LNCAP (cell line): ENCODE measurements at regions not wholly inside any gene's neighbourhood (a gene's known extent, or its start where the extent isn't known, plus 50 kb on each side); places are given as distances from the start of the nearest gene placed in this dataset.
A peak's percentile ranks its signal among the peaks of the same experiment; 100 is the strongest.

Source experiments
- TF ChIP-seq, protein P1 (sequence below): fragments of 450-650 bp; IDR thresholded peaks from 2 replicates; pipeline ENCODE4 v1.5.1; 2017; ENCODE audit warnings: mild to moderate bottlenecking

DNA sequence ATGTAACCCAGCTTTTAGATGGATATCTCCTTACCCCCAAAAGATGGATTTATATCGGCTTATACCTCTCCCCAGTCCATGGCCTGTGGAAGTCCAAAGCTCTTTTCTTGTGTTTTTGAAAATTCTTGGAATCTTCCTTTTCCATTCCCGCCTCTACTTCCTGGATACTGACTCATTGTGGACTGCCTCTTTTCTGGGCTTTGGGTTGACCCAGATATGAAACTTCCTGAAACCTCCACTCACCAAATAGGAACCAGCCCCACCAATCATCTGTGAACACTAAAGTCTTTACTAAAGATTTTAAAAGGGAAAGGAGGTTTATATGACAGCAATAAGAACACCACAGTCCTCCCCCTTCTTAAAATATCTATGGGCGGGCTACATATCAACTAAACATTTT lies 163.4 kb upstream of the SYN3 start:
- TF ChIP-seq, protein P1, sequence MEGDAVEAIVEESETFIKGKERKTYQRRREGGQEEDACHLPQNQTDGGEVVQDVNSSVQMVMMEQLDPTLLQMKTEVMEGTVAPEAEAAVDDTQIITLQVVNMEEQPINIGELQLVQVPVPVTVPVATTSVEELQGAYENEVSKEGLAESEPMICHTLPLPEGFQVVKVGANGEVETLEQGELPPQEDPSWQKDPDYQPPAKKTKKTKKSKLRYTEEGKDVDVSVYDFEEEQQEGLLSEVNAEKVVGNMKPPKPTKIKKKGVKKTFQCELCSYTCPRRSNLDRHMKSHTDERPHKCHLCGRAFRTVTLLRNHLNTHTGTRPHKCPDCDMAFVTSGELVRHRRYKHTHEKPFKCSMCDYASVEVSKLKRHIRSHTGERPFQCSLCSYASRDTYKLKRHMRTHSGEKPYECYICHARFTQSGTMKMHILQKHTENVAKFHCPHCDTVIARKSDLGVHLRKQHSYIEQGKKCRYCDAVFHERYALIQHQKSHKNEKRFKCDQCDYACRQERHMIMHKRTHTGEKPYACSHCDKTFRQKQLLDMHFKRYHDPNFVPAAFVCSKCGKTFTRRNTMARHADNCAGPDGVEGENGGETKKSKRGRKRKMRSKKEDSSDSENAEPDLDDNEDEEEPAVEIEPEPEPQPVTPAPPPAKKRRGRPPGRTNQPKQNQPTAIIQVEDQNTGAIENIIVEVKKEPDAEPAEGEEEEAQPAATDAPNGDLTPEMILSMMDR, result no peak

DNA sequence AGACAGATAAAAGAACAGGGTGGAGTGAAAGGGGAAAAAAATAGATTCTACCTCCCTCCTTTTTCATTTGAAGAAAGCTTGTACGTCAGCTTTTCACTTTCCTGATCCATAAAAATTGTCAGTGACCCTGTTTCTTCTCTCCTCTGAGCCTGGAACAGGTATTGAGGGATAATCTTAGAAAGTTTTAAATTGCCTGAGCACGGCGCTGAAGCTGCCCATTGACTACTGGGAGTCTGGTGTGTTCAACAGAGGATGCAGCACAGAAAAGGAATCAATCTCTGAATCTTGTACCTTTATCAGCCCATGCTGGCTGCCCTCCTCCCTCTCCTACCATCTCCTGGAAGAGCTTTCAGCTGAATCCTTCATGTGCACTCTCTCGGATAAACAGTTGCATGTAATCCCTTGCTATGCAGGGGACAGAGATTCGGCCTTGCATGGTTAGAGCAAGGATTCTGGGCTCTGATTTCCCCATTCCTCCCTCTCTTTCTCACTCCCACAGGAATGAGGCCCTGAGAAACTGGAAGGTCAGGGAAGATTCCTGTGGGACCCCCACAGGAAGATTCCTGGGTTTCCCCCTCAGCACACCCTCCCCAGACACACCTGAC lies 162.4 kb upstream of the SYN3 start:
- TF ChIP-seq, protein P1, result no peak

DNA sequence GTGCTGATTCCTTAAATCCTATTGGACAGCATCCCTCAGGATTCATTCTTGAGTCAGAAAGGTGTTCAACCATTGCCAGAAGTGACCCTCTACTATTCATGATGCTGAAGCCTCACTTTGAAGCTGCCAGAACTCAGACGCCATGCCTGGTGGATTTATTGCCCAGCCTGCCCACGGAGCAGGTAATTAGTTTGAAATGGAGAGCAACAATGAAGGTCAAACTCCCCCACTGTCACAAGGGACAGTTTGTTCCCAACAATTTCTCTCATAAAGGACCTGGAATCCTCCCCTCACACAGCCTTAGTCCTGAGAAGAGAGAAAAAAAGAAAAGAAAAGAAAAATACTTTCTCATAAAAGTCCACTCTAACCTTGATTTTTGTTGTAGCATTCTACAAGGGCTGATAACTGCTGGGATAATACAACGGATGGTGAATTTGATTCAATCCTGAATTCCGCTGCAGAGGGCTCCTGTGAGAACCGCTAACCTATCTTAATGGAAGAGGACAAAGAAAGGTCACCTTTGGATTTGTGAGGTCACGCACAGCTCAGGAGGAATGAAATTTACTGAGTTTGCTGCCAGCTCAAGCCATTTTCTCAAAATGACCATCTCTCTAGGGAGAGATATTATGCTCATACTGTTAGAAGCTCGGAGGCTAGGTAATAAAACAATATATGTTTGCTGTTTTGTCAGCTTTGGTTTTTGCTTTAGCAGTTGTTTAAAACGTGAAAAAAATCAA lies 161.6 kb upstream of the SYN3 start:
- TF ChIP-seq, protein P1, result no peak

DNA sequence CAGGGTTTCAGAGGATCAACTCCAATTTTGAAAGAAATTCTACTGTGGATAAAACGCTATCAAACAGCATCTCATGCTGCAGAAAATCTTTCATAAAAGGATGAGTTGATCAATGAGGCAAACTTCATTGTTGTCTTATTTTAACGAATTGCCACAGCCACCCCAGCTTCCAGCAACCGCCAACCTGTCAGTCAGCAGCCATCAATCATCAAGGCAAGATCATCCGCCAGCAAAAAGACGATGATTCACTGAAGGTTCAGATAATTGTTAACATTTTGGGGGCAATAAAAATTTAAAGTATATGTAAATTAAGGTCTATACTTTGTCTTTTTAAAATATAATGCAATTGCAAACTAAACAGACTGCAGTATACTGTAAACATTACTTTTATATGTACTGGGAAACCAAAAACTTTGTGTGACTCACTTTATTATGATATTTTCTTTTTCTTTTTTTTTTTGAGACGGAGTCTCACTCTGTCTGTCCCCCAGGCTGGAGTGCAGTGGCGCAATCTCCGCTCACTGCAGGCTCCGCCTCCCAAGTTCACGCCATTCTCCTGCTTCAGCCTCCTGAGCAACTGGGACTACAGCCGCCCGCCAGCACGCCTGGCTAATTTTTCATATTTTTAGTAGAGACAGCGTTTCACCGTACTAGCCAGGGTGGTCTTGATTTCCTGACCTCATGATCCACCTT lies 155.3 kb upstream of the SYN3 start:
- TF ChIP-seq, protein P1, result no peak

DNA sequence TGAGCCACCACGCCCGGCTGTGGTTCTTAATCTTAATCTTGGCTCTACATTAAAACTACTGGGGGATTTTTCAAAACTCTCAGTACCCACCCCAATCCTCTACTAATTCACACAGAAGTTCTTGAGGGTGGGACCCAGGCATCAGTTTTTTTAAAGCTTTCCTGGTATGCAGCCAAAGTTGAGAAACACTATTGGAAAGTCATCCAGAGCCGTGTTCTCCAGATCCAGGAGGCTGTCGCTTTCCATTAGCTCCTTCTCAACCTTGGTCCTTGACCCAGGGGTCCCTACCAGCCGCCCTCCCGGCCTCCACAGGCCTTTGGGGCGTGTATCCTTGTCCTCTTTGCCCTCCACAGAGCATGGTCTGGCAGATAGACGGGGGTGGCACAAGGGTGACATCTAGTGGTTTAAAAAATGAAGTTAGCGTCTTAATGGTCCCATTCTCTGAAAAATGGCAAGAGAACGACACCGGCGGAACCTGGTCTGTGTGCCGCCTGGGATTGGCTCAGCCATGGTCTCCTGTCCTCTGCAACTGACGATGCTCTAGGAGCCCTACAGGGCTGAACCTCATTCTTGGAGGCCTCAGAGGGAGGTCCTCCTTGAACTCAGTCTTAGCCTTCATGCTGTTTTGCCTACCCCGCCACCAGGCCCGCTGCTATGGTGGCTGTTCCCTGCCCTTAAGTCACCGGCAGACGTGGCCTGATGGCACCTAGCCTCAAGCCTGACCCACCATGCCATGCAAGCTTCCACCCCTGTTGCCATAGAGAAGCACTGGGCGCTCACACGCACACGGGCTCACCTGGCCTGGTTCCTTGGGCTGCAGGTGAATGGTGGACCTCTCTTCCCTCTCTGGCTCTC lies 152.0 kb upstream of the SYN3 start:
- TF ChIP-seq, protein P1, result peak; percentile 67

DNA sequence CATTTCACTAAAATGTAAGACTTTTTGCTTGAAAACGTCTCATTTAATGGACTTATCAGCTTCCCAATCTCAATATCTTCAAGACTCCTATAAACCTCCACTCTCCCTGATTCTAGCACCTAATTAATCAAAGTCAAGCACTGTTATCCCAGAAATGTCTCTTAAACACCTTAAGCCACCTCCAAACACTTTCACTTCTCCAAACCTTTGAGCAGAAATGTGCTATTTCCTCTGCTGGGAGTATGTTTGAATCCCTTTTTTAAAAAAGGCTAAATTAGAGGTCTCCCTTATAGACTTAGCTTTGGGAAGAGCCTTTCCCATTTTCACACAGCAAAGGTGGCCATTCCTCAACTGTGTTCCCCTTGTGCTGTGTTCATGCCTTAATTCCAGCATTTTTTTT lies 146.2 kb upstream of the SYN3 start:
- TF ChIP-seq, protein P1, result no peak

DNA sequence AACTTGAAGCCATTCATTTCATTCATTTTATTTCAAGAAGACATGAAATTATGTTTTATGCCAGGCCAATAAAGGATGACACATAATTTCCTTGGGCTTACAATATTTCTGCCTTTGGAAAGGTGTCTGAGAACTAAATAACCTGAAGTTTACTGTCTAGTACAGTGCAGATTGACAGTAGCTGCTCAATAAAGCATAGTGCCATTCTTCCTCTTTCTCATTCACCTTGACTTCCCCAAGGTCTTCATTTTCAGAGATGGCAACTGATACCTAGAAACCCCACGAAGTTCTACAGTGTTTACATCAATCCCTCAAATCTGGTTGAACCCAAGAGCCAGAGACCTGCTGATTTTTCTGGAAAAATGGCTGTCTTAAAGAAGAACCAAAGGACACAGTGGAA lies 144.3 kb upstream of the SYN3 start:
- TF ChIP-seq, protein P1, result no peak
